SK-N-SH (cell line): ENCODE measurements at regions not wholly inside any gene's neighbourhood (a gene's known extent, or its start where the extent isn't known, plus 50 kb on each side); places are given as distances from the start of the nearest gene placed in this dataset.

Experiments used
- CTCF ChIA-PET: fragments of 300-600, 350-600 bp; formaldehyde crosslinking; extraction: SDS; loops from one replicate; lab custom pipeline; 2021; lab: Yijun Ruan, JAX
- POLR2A ChIA-PET: fragments of 350-600 bp; sonication (Branson Sonifier 250); formaldehyde crosslinking; extraction: SDS; loops from one replicate; lab custom pipeline; 2020; ENCODE audit warnings: antibody characterized with exemption, inconsistent platforms; lab: Yijun Ruan, JAX
- DNase-seq: peaks from one replicate; pipeline ENCODE4 v3.0.0; 2012
- H2AFZ ChIP-seq: fragments of 200-600 bp; sonication (generic); 2 replicates; pipeline ENCODE4 v1.8.1; 2016; ENCODE audit warnings: antibody characterized with exemption, mild to moderate bottlenecking, low read depth
- H3F3A ChIP-seq: fragments of 200-600 bp; sonication (generic); replicated peaks from 2 replicates; pipeline ENCODE3; 2016; ENCODE audit warnings: antibody characterized with exemption, mild to moderate bottlenecking; ENCODE audit not compliant: insufficient read depth
- H3K27ac ChIP-seq, 2 experiments: fragments of 200-500 bp in 1 of 2; fragments of 200-600 bp in 1 of 2; sonication (Bioruptor generic) in 1 of 2; sonication (generic), shearing (Covaris generic) in 1 of 2; 2 replicates each; pipeline versions ENCODE4 v1.5.1 to v1.6.1; 2014 to 2016; ENCODE audit warnings: low read depth in 2 of 2, inconsistent platforms in 1 of 2, low read length in 1 of 2, mild to moderate bottlenecking in 1 of 2, mixed read lengths in 1 of 2
- H3K27me3 ChIP-seq: fragments of 200-600 bp; sonication (generic), shearing (Covaris generic); 2 replicates; pipeline ENCODE4 v1.6.1; 2016; ENCODE audit warnings: mixed run types; ENCODE audit not compliant: insufficient read depth
- H3K36me3 ChIP-seq, 2 experiments: fragments of 200-500 bp in 1 of 2; fragments of 200-600 bp in 1 of 2; sonication (Bioruptor generic) in 1 of 2; sonication (generic) in 1 of 2; replicated peaks in 1 of 2; 2 replicates each; pipeline versions ENCODE3 to v1.5.1; 2014 to 2016; ENCODE audit warnings: low read length in 1 of 2, mild to moderate bottlenecking in 1 of 2; ENCODE audit not compliant: insufficient read depth in 2 of 2, control insufficient read depth in 1 of 2
- H3K4me1 ChIP-seq, 2 experiments: fragments of 200-500 bp in 1 of 2; fragments of 200-600 bp in 1 of 2; sonication (Bioruptor generic) in 1 of 2; sonication (generic), shearing (Covaris generic) in 1 of 2; 2 replicates each; pipeline versions ENCODE4 v1.5.1 to v1.6.1; 2014 to 2016; ENCODE audit warnings: low read depth in 1 of 2, low read length in 1 of 2, mixed run types in 1 of 2; ENCODE audit not compliant: insufficient read depth in 2 of 2, control insufficient read depth in 1 of 2
- H3K4me2 ChIP-seq: fragments of 200-600 bp; sonication (generic), shearing (Covaris generic); 2 replicates; pipeline ENCODE4 v1.6.1; 2017; ENCODE audit warnings: mixed run types
- H3K4me3 ChIP-seq, 2 experiments: fragments of 200-500 bp in 1 of 2; fragments of 200-600 bp in 1 of 2; sonication (Bioruptor generic) in 1 of 2; sonication (generic), shearing (Covaris generic) in 1 of 2; 2 replicates each; pipeline versions ENCODE4 v1.5.1 to v1.8.1; 2014 to 2016; ENCODE audit warnings: low read depth in 2 of 2, inconsistent platforms in 1 of 2, low read length in 1 of 2, mild to moderate bottlenecking in 1 of 2, mixed read lengths in 1 of 2, moderate library complexity in 1 of 2
- H3K79me2 ChIP-seq: fragments of 200-600 bp; sonication (generic); 2 replicates; pipeline ENCODE4 v1.8.1; 2017; ENCODE audit warnings: mild to moderate bottlenecking; ENCODE audit not compliant: insufficient read depth
- H3K9ac ChIP-seq: fragments of 200-600 bp; sonication (generic); 2 replicates; pipeline ENCODE4 v1.6.1; 2017; ENCODE audit warnings: mixed run types
- H3K9me2 ChIP-seq: fragments of 200-600 bp; sonication (generic); 2 replicates; pipeline ENCODE4 v1.6.1; 2017; ENCODE audit warnings: mixed run types
- H3K9me3 ChIP-seq: fragments of 200-600 bp; sonication (generic); 2 replicates; pipeline ENCODE4 v1.6.1; 2017; ENCODE audit warnings: mixed run types, mild to moderate bottlenecking, moderate library complexity
- H4K20me1 ChIP-seq: fragments of 200-600 bp; sonication (generic); 2 replicates; pipeline ENCODE4 v1.6.1; 2017; ENCODE audit warnings: mild to moderate bottlenecking, mixed run types; ENCODE audit not compliant: insufficient read depth
- FOSL2 ChIP-seq: IDR thresholded peaks from 2 replicates; pipeline ENCODE4 v1.4.0; 2012; ENCODE audit warnings: low read depth, mild to moderate bottlenecking, moderate library complexity, borderline replicate concordance
- FOXM1 ChIP-seq: IDR thresholded peaks from 2 replicates; pipeline ENCODE4 v1.4.0; 2012; ENCODE audit warnings: low read depth, mild to moderate bottlenecking
- GABPA ChIP-seq: IDR thresholded peaks from 2 replicates; pipeline ENCODE4 v1.4.0; 2012; ENCODE audit warnings: low read depth, mild to moderate bottlenecking
- GATA2 ChIP-seq: sonication (generic); formaldehyde crosslinking; IDR thresholded peaks from 2 replicates; pipeline ENCODE4 v1.5.0; 2020; ENCODE audit warnings: mild to moderate bottlenecking, missing genetic modification reagents
- JUND ChIP-seq: IDR thresholded peaks from 2 replicates; pipeline ENCODE4 v1.4.0; 2012
- MAX ChIP-seq: IDR thresholded peaks from 2 replicates; pipeline ENCODE4 v1.4.0; 2012; ENCODE audit warnings: low read depth
- RCOR1 ChIP-seq: fragments of 150-350 bp; IDR thresholded peaks from 2 replicates; pipeline ENCODE4 v1.6.1; 2017; ENCODE audit warnings: antibody characterized with exemption, low read length
- SIN3A ChIP-seq: IDR thresholded peaks from 2 replicates; pipeline ENCODE4 v1.6.1; 2012; ENCODE audit warnings: low read depth, mild to moderate bottlenecking, low read length, moderate library complexity, borderline replicate concordance
- TCF12 ChIP-seq: IDR thresholded peaks from 2 replicates; pipeline ENCODE4 v1.4.0; 2012
- TEAD4 ChIP-seq: IDR thresholded peaks from 2 replicates; pipeline ENCODE4 v1.4.0; 2012; ENCODE audit warnings: mild to moderate bottlenecking, borderline replicate concordance; ENCODE audit not compliant: insufficient read depth
- YY1 ChIP-seq: IDR thresholded peaks from 2 replicates; pipeline ENCODE4 v1.4.0; 2012; ENCODE audit warnings: low read depth, mild to moderate bottlenecking
- ZBTB33 ChIP-seq: IDR thresholded peaks from 2 replicates; pipeline ENCODE4 v1.4.0; 2012; ENCODE audit warnings: low read depth, borderline replicate concordance
- WGBS: methylation state at CpG from one replicate; pipeline ENCODE4 v1.1.6; 2017; ENCODE audit warnings: low lambda C conversion rate; 5-methylcytosine and 5-hydroxymethylcytosine counted together
- TF ChIP-seq, protein P1 (sequence below): fragments of 150-350 bp; IDR thresholded peaks from 2 replicates; pipeline ENCODE4 v1.6.1; 2017; ENCODE audit warnings: antibody characterized with exemption, low read length, low read depth, borderline replicate concordance

- no peaks in the 10 kb centered on the region for H3K27me3 ChIP-seq
- H3K27ac ChIP-seq, result no peak overlapping the region
- ChIA-PET POLR2A (no interaction called here), CTCF (no interaction called here)
- H2AFZ ChIP-seq, result no peak overlapping the region
- no peaks in the 10 kb centered on the region for H3K36me3 ChIP-seq
- no peaks in the 10 kb centered on the region for H3K9me2 ChIP-seq
- 0 out of 2 replicates have a peak, but pooled peaks cover 6% of the 10 kb centered on the region for H3K9me3 ChIP-seq
- H3K4me2 ChIP-seq, result no peak overlapping the region
- TF ChIP-seq, protein P1, sequence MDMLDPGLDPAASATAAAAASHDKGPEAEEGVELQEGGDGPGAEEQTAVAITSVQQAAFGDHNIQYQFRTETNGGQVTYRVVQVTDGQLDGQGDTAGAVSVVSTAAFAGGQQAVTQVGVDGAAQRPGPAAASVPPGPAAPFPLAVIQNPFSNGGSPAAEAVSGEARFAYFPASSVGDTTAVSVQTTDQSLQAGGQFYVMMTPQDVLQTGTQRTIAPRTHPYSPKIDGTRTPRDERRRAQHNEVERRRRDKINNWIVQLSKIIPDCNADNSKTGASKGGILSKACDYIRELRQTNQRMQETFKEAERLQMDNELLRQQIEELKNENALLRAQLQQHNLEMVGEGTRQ, result no peak
- TF ChIP-seq RCOR1, result no peak
- no peak for DNase-seq
- WGBS, result 18% methylated on average over 4 of the region's 4 CpGs
- H3K79me2 ChIP-seq, result no peaks in the 10 kb centered on the region
- no peaks in the 10 kb centered on the region for H4K20me1 ChIP-seq
- H3K4me1 ChIP-seq, result no peaks in the 10 kb centered on the region
- H3K4me3 ChIP-seq, result no peak overlapping the region
- H3F3A ChIP-seq, result no peaks in the 10 kb centered on the region
- no peak overlapping the region for H3K9ac ChIP-seq
Observed at GRCh38 chr5:166617507-166617906, 1673.9 kb upstream of the WWC1 start.

DNA sequence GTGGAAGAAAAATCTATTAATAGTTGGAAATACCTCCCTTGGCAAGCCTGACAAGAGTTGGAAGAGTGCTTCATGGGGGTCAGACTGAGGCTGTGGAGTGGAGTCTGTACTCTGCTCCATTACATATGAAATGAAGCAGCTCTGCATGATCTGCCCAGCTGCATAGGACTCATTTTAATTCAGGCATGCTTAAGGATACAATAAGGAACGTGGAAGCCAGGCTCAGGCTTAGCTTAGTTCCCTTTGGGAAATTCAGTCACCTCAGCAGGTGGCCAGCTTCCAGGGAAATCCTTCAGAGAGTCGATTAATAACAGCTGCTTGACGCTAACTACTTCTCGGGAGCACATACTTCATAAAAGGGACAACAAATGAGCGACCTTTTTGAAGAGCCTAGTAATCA lies 1672.9 kb upstream of the WWC1 start:
- Histone ChIP-seq H3K4me1 (no peaks in the 10 kb centered on the region), H3F3A (no peaks in the 10 kb centered on the region), H3K9ac (no peak overlapping the region), H3K4me3 (no peak overlapping the region), H3K27me3 (no peaks in the 10 kb centered on the region), H3K4me2 (no peak overlapping the region), H2AFZ (no peak overlapping the region), H3K79me2 (no peaks in the 10 kb centered on the region), H3K9me3 (peaks cover 9% of the 10 kb centered on the region; the same call in 1 of the 2 replicates), H3K36me3 (no peaks in the 10 kb centered on the region), H3K27ac (no peak overlapping the region), H4K20me1 (no peaks in the 10 kb centered on the region), H3K9me2 (no peaks in the 10 kb centered on the region)
- POLR2A ChIA-PET, result no interaction called here
- 29% methylated on average over 5 of the region's 5 CpGs for WGBS
- CTCF ChIA-PET, result interaction anchor here (0.8 kb wide), 1 partner anchor 38 kb away, joined by 3 read pairs; no protein-coding TSS in a partner anchor
- no peak for TF ChIP-seq FOSL2
- TF ChIP-seq TCF12, result no peak
- no peak for TF ChIP-seq GATA2 (CRISPR knock-in tag)
- no peak for TF ChIP-seq FOXM1
- TF ChIP-seq RCOR1, result no peak
- TF ChIP-seq SIN3A, result no peak
- no peak for TF ChIP-seq YY1
- no peak for TF ChIP-seq JUND
- TF ChIP-seq ZBTB33, result no peak
- TF ChIP-seq TEAD4, result no peak
- no peak for TF ChIP-seq GABPA
- TF ChIP-seq MAX, result no peak
- DNase-seq, result no peak
